Activated T-helper 17 cell treated with anti-CD3 and anti-CD28 coated beads, Interleukin-2, amount 50 U/mL, for 72 hours (primary cell): ENCODE measurements at regions not wholly inside any gene's neighbourhood (a gene's known extent, or its start where the extent isn't known, plus 50 kb on each side); places are given as distances from the start of the nearest gene placed in this dataset.

Source experiments
- ATAC-seq: fragments of 150-1000 bp; cut with Tn5 transposase; replicated peaks from 2 replicates; pipeline ENCODE4 v1.10.0; 2021; ENCODE audit warnings: mild to moderate bottlenecking, moderate library complexity
- H3K27ac Mint-ChIP-seq: one replicate; pipeline ENCODE4 v1.8.0; 2022; ENCODE audit warnings: mixed read lengths
- H3K27me3 Mint-ChIP-seq: one replicate; pipeline ENCODE4 v1.8.0; 2022; ENCODE audit warnings: mixed read lengths
- H3K36me3 Mint-ChIP-seq: one replicate; pipeline ENCODE4 v1.8.0; 2022; ENCODE audit warnings: low read depth, mild to moderate bottlenecking, mixed read lengths
- H3K4me1 Mint-ChIP-seq: one replicate; pipeline ENCODE4 v1.8.0; 2022; ENCODE audit warnings: mixed read lengths
- H3K4me3 Mint-ChIP-seq: one replicate; pipeline ENCODE4 v1.8.0; 2022; ENCODE audit warnings: mild to moderate bottlenecking, mixed read lengths
- H3K9me3 Mint-ChIP-seq: one replicate; pipeline ENCODE4 v1.8.0; 2022; ENCODE audit warnings: mixed read lengths

DNA sequence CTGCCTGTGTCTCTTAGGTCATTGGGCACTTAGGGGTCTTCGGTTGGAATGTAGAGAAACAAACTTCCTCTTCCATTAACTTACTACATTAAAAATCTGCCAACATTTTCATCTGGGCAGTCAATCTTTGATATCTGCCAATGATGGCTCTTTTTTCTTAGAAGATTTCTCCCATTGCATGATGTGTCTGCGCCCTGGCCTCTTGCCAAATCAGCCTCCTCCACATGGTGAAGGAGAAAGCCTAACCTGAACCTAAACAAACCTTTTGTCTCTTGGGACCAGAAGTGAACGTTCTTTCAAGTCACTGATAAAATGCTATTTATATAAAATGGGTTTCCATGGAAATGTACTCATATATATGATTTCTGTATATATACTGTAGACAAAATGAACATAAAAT lies 998.9 kb upstream of the GJE1 start:
- H3K27ac Mint-ChIP-seq = no peak overlapping the region
- H3K4me3 Mint-ChIP-seq = no peak overlapping the region
- H3K9me3 Mint-ChIP-seq = no peaks in the 10 kb centered on the region
- no peaks in the 10 kb centered on the region for H3K36me3 Mint-ChIP-seq
- H3K4me1 Mint-ChIP-seq = no peaks in the 10 kb centered on the region
- H3K27me3 Mint-ChIP-seq = no peaks in the 10 kb centered on the region
- ATAC-seq = no peak

DNA sequence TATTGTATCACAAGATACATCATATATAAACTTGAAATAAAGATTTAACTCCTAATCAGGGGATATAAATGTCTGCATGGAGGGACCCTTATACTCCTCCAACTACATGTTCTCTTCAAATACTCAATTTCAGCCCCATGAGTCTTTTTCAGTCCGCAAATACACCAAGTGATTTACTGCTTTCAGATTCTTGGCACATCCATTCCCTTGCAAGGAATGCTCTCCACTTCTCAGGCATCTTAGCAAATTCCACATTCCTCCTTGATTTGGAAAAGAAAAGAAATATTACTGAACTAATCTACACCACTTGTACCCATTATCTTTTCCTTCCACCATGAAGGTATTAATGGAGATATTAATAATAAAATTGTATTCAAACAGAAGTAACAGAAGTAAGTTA lies 999.4 kb upstream of the GJE1 start:
- H3K27me3 Mint-ChIP-seq = no peaks in the 10 kb centered on the region
- H3K27ac Mint-ChIP-seq = no peak overlapping the region
- H3K36me3 Mint-ChIP-seq = no peaks in the 10 kb centered on the region
- no peak for ATAC-seq
- no peaks in the 10 kb centered on the region for H3K9me3 Mint-ChIP-seq
- no peak overlapping the region for H3K4me3 Mint-ChIP-seq
- H3K4me1 Mint-ChIP-seq = no peaks in the 10 kb centered on the region

DNA sequence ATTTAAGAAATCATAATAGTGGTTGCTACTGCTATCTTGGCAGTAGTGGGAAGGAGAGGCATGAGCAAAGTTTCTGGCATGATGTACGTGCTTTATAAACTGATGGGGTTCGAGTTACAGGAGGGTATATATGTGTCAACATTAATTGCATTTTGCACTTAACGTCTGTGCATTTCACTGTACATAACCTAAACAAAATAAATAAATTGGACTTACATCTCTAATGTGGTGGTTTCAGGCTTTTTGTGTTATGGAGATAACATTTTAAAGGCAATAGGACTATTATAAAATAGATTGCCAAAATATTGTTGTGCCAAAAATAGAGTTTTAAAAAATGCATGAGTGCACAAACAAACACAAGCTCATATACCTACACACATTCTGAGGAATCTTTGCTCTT lies 1001.1 kb upstream of the GJE1 start:
- H3K4me3 Mint-ChIP-seq = no peak overlapping the region
- H3K36me3 Mint-ChIP-seq = no peaks in the 10 kb centered on the region
- H3K27ac Mint-ChIP-seq = no peak overlapping the region
- H3K27me3 Mint-ChIP-seq = no peaks in the 10 kb centered on the region
- H3K4me1 Mint-ChIP-seq = no peaks in the 10 kb centered on the region
- H3K9me3 Mint-ChIP-seq = no peaks in the 10 kb centered on the region
- ATAC-seq = no peak

DNA sequence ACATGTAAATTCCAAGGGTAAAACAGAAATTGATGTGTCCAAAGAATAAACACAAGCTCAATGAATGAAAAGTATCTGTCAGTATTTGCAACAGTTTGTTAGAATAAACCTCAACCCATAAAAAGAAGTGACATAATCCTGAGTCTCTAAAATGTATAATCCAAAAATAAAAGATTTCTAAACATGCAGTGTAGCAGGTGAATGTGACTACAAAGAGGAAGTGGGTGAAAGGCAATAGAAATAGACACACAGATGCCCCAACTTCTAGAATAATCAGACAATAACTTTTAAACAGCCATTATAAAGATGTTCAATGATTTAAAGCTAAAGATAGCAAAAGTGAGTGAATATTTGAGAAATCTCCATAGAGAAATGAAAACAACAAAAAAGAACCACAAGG lies 1009.2 kb upstream of the GJE1 start:
- no peak overlapping the region for H3K4me3 Mint-ChIP-seq
- H3K9me3 Mint-ChIP-seq = no peaks in the 10 kb centered on the region
- peaks cover 7% of the 10 kb centered on the region for H3K27me3 Mint-ChIP-seq
- no peaks in the 10 kb centered on the region for H3K4me1 Mint-ChIP-seq
- H3K36me3 Mint-ChIP-seq = no peaks in the 10 kb centered on the region
- no peak overlapping the region for H3K27ac Mint-ChIP-seq
- no peak for ATAC-seq

DNA sequence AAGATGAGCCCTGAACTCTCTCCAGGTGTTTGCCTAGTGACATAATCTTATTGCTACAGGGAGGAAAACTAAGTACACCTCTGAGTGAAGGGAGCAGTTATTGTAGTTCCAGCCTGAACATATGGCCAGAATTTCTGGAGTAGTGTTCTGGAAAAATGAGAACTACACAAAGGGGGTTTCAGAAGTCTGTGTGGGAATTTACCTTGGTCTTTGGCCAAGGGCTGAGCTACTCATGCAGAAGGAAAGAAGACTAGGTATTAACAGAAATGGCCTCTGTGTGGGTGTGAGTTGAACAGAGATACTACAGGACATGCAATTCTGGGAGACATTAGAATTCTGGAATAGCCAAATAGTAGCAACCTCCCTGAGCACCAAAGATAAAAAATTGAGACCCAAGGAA lies 1009.7 kb upstream of the GJE1 start:
- Mint-ChIP-seq H3K9me3 (no peaks in the 10 kb centered on the region), H3K36me3 (no peaks in the 10 kb centered on the region), H3K4me1 (no peaks in the 10 kb centered on the region), H3K27ac (no peak overlapping the region), H3K4me3 (no peak overlapping the region), H3K27me3 (peaks cover 7% of the 10 kb centered on the region)
- no peak for ATAC-seq

DNA sequence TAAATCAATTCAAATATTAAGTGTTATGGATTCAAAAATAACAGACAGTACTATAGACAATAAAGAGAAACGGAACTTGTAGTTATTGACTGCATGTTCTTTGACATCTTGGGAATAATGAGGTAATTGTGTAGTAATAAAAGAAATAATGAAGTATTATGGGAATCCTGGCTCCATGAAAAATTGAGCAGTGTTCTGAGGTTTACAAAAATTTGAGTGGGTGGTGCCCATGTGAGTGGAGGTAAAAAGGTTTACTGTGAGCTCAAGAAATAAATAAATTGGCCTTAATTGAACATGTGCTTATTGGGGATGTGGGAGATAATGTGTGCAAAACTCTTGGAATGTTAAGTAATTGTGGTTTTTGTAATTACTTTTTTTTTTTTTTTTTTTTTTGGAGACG lies 1013.7 kb upstream of the GJE1 start:
- Mint-ChIP-seq H3K4me1 (no peaks in the 10 kb centered on the region), H3K27me3 (peaks cover 5% of the 10 kb centered on the region), H3K9me3 (no peaks in the 10 kb centered on the region), H3K4me3 (no peak overlapping the region), H3K36me3 (no peaks in the 10 kb centered on the region), H3K27ac (no peak overlapping the region)
- ATAC-seq = no peak

DNA sequence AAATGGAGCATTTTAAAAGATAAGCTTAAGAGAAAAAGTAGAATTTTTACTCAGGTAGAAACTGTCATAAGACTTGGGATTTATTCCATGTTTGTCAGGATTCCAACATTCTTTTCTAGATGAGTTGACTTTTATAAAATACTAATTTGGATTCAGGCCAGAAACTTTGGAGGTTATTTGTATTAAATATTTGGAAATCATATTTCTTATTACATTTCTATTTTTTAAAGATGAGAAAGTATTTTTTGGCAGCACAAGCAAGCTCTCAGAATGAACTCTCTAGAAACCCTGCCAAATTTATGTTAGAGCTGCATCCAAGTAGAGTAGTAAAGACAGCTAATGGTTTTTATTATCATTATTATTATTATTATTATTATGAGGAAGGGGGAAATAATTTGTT lies 1014.9 kb upstream of the GJE1 start:
- Mint-ChIP-seq H3K4me3 (no peak overlapping the region), H3K27me3 (peaks cover 3% of the 10 kb centered on the region), H3K4me1 (no peaks in the 10 kb centered on the region)

DNA sequence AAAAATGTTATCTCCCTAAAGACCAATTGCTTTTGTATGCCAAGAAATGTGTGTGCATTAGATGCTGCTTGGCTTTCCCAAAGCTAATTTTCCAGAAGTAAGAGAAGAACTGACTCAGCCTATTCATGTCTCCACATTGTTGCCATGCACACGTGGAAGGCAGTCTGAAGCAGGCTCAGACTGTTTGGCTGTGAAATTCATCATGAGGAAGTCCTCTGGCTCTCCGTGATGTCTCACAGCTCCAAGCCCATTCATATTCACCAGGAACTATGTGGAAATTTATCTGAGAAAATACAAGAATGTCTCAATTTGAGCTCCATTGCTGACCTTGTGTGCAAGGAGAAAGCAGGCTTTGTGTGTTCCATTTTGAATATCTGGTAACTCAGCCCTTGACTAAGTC lies 1022.2 kb upstream of the GJE1 start:
- ATAC-seq = no peak
- Mint-ChIP-seq H3K4me3 (no peak overlapping the region), H3K27ac (no peak overlapping the region), H3K9me3 (no peaks in the 10 kb centered on the region), H3K4me1 (no peaks in the 10 kb centered on the region), H3K27me3 (no peaks in the 10 kb centered on the region), H3K36me3 (no peaks in the 10 kb centered on the region)

More for the DNA sequence above, 1014.9 kb upstream of the GJE1 start:
- Mint-ChIP-seq H3K36me3 (no peaks in the 10 kb centered on the region), H3K27ac (no peak overlapping the region), H3K9me3 (no peaks in the 10 kb centered on the region)
- no peak for ATAC-seq

DNA sequence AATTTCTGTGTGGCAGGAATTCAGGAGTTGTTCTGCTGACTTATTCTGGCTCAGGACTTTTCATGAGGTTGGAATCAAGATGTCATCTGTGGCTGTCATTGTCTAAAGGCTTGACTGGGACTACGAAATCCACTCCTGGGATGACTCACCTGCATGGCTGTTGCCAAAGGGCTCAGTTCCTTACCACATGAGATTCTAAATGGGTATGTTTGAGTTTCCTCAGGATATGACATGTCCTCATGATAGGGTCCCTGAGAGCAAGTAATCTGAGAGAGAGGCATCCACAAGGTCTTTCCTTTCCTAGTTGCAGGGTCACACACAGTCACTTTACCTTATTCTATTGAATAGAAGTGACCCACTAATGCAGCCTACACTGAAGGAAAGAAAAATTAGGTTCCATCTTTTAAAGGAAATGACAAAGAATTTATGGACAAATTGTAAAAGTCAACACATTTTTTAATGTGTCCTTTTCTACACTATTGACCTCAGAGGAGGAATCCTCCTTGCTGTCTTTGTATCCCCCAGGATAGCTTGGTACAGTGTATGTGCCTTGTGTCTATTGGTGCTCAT lies 1025.0 kb upstream of the GJE1 start:
- no peak overlapping the region for H3K4me3 Mint-ChIP-seq
- H3K27me3 Mint-ChIP-seq = no peaks in the 10 kb centered on the region
- no peaks in the 10 kb centered on the region for H3K4me1 Mint-ChIP-seq
- no peaks in the 10 kb centered on the region for H3K36me3 Mint-ChIP-seq
- H3K27ac Mint-ChIP-seq = no peak overlapping the region
- ATAC-seq = peak; percentile 70
- H3K9me3 Mint-ChIP-seq = no peaks in the 10 kb centered on the region

DNA sequence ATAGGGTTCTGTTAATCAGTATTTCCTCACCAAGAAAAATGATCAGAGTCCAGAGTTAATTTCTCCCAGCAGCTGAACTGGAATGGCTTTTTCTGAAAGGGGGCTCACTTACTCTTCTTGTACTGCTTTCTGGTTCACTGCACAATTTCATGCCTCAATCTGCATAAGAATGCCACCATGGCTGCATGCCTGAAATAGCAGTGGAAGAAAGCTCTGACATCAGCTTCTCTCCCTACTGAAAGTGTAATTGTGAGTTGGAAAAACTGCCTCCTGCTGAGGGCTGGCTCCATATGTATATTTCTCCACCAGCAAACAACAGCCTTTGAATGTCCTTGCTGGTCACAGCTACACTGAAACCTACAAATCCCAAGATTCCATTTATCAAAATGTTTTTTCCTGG lies 1027.2 kb upstream of the GJE1 start:
- H3K27me3 Mint-ChIP-seq = peaks cover 3% of the 10 kb centered on the region
- ATAC-seq = no peak
- H3K4me1 Mint-ChIP-seq = no peaks in the 10 kb centered on the region
- no peak overlapping the region for H3K4me3 Mint-ChIP-seq
- no peaks in the 10 kb centered on the region for H3K36me3 Mint-ChIP-seq
- no peak overlapping the region for H3K27ac Mint-ChIP-seq
- no peaks in the 10 kb centered on the region for H3K9me3 Mint-ChIP-seq

DNA sequence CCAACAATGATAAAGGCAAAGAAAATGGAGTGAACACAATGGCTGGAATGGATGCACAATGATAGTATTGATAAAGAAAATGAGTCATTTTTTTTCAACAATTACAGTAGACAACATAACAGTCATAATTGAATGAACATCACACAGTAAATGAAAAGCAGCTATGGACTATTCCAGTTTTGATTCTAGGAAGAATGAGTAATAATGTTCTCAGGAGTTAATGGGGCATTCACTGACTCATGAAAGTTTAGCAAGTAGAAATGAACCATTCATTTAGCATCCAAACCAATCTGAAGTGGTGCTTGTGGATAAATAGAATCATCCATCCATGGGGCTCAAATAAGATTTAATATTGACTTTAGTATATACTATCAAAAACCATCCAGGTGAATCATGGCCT lies 1029.5 kb upstream of the GJE1 start:
- H3K9me3 Mint-ChIP-seq = no peaks in the 10 kb centered on the region
- peaks cover 13% of the 10 kb centered on the region for H3K27me3 Mint-ChIP-seq
- no peaks in the 10 kb centered on the region for H3K4me1 Mint-ChIP-seq
- no peaks in the 10 kb centered on the region for H3K36me3 Mint-ChIP-seq
- no peak overlapping the region for H3K4me3 Mint-ChIP-seq
- ATAC-seq = peak; percentile 81
- no peak overlapping the region for H3K27ac Mint-ChIP-seq

DNA sequence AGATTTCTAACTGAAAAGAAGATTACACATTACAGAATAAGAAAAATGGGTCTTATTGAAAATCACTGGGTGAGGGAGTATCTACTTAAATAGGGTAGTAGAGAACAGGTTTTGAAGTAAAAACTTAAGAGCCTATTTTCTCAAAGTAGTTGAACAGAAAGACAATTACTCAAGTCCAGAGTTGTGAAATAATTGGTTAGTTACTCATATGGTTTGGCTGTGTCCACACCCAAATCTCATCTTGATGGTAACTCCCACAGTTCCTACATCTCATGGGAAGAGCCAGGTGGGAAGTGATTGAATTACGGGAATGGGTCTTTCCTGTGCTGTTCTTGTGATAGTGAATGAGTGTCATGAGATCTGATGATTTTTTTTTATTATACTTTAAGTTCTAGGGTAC lies 1035.3 kb upstream of the GJE1 start:
- Mint-ChIP-seq H3K27me3 (peaks cover 16% of the 10 kb centered on the region), H3K4me1 (no peaks in the 10 kb centered on the region), H3K4me3 (no peak overlapping the region), H3K36me3 (no peaks in the 10 kb centered on the region), H3K27ac (no peak overlapping the region), H3K9me3 (no peaks in the 10 kb centered on the region)
- no peak for ATAC-seq

DNA sequence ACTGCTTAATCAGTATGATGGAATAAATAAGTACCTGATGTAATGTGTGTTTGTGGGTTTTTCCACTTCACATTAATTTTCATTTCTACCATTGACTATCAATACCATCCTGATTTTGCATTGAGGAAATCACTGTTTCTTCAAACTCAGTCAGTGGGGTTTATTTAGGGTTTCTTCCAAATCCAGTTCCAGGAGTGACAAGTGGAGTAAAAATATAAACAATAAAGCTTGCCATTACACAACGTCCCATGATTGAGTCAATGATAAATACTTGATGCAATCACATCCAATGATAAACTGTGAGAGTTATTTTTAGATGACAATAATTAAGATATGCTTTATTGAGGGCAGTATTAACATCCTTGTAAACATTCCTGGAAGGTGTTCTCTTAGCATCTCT lies 1037.4 kb upstream of the GJE1 start:
- Mint-ChIP-seq H3K36me3 (no peaks in the 10 kb centered on the region), H3K27ac (no peak overlapping the region), H3K9me3 (no peaks in the 10 kb centered on the region), H3K27me3 (peaks cover 12% of the 10 kb centered on the region), H3K4me3 (no peak overlapping the region), H3K4me1 (no peaks in the 10 kb centered on the region)
- no peak for ATAC-seq

DNA sequence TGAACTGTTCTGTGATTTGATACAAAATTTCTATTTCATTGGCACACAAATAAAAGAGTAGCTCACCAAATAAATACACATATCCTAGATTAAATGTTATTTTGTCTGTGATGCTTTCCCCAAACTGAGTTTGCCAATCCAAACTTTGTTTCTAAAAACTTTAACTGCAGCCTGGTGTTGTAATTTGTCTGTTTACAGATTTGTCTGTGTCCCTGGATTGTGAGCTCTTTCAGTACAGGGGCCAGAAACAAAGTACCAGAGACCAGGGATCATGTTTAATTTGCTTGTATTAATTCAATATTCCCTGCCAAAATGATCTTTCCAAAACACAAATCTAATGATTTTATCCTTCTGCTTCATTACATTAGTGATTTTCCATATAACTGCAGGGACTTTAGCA lies 1044.6 kb upstream of the GJE1 start:
- no peaks in the 10 kb centered on the region for H3K27me3 Mint-ChIP-seq
- no peak overlapping the region for H3K4me3 Mint-ChIP-seq
- H3K27ac Mint-ChIP-seq = no peak overlapping the region
- H3K9me3 Mint-ChIP-seq = no peaks in the 10 kb centered on the region
- no peak for ATAC-seq
- no peaks in the 10 kb centered on the region for H3K4me1 Mint-ChIP-seq
- H3K36me3 Mint-ChIP-seq = no peaks in the 10 kb centered on the region

DNA sequence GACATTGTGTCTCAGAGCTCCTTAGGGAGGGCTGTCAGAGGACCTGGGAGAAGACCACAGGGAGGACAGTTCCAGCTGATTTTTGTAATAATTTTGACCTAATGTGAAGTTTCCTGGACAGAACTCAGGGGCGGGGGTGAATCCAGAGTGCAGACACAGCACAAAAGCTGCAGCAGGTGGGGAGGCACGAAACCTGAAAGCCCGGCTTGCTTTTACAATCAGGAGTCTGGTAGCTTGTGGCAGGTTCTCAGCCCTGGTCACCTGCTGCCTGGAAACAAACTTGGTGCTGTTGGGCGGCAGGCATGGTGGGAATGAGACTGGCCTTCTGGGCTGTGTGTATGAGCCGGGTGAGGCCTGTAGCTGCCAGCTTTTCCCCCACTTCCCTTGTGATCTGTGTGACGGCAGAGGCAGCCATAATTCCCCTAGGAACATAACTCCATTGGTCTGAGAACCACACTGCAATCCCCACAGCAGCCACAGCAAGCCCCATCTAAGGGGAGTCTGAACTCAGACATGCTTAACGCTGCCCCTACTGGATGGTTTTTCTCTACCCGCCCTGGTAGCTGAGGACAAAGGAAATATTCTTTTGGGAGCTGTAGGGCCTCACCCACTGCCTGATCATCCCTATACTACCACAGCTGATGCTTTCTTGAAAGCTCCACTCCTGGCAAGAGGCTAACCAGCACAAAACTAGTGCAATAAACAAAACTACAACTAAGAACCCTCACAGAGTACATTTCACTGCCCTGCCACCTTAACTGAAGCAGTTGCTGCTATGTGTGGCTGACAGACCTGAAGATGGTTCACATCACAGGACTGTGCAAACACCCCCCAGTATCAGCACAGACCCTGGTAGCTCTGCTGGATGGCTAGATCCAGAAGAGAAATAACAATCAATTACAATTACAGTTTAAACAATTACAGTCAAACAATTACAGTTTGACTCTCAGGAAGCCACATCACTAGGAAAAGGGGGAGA lies 1055.1 kb upstream of the GJE1 start:
- H3K4me1 Mint-ChIP-seq = no peaks in the 10 kb centered on the region
- H3K36me3 Mint-ChIP-seq = no peaks in the 10 kb centered on the region
- H3K9me3 Mint-ChIP-seq = no peaks in the 10 kb centered on the region
- peaks cover 4% of the 10 kb centered on the region for H3K27me3 Mint-ChIP-seq
- peak; percentile 47 for ATAC-seq
- H3K27ac Mint-ChIP-seq = no peak overlapping the region
- H3K4me3 Mint-ChIP-seq = no peak overlapping the region
